HG02588 (cell line): ENCODE measurements at regions not wholly inside any gene's neighbourhood (a gene's known extent, or its start where the extent isn't known, plus 50 kb on each side); places are given as distances from the start of the nearest gene placed in this dataset.

Experiments
- ATAC-seq: cut with Tn5 transposase; IDR thresholded peaks from one replicate; pipeline ENCODE4 v1.9.1; 2021; ENCODE audit warnings: mild to moderate bottlenecking, moderate library complexity; ENCODE audit not compliant: unreplicated experiment

GRCh38 chr20:56949318-56949717 lies 317.1 kb downstream of the BMP7 start:
- no peak for ATAC-seq

- no peak for ATAC-seq
These were observed 314.0 kb downstream of the BMP7 start for GRCh38 chr20:56952258-56953047.

GRCh38 chr20:56953048-56953586 lies 313.3 kb downstream of the BMP7 start:
- ATAC-seq = no peak

- ATAC-seq = no peak
These were observed 311.6 kb downstream of the BMP7 start for GRCh38 chr20:56954797-56955196.

GRCh38 chr20:56955680-56956079 lies 310.8 kb downstream of the BMP7 start:
- ATAC-seq = no peak

- ATAC-seq = no peak
These were observed 309.9 kb downstream of the BMP7 start for GRCh38 chr20:56956534-56956933.

- ATAC-seq = no peak
These were observed 308.5 kb downstream of the BMP7 start for GRCh38 chr20:56957737-56958553.

GRCh38 chr20:56964901-56965300 lies 301.5 kb downstream of the BMP7 start:
- no peak for ATAC-seq

- no peak for ATAC-seq
These were observed 298.5 kb downstream of the BMP7 start for GRCh38 chr20:56967916-56968315.

GRCh38 chr20:56968376-56969048 lies 297.9 kb downstream of the BMP7 start:
- ATAC-seq = no peak

GRCh38 chr20:56974499-56975250 lies 291.8 kb downstream of the BMP7 start:
- ATAC-seq = no peak

GRCh38 chr20:56975838-56976237 lies 290.6 kb downstream of the BMP7 start:
- ATAC-seq = no peak

GRCh38 chr20:56976336-56976735 lies 290.1 kb downstream of the BMP7 start:
- ATAC-seq = no peak

- no peak for ATAC-seq
These were observed 288.0 kb downstream of the BMP7 start for GRCh38 chr20:56978475-56978874.

GRCh38 chr20:56979125-56979524 lies 287.3 kb downstream of the BMP7 start:
- no peak for ATAC-seq

GRCh38 chr20:56981301-56981700 lies 285.1 kb downstream of the BMP7 start:
- ATAC-seq = no peak

- no peak for ATAC-seq
These were observed 282.6 kb downstream of the BMP7 start for GRCh38 chr20:56983813-56984212.

GRCh38 chr20:56985066-56985685 lies 281.3 kb downstream of the BMP7 start:
- ATAC-seq = no peak

- no peak for ATAC-seq
These were observed 280.0 kb downstream of the BMP7 start for GRCh38 chr20:56986476-56986875.
